ENCODE measurements at regions not wholly inside any gene's neighbourhood (a gene's known extent, or its start where the extent isn't known, plus 50 kb on each side); places are given as distances from the start of the nearest gene placed in this dataset.

DNA sequence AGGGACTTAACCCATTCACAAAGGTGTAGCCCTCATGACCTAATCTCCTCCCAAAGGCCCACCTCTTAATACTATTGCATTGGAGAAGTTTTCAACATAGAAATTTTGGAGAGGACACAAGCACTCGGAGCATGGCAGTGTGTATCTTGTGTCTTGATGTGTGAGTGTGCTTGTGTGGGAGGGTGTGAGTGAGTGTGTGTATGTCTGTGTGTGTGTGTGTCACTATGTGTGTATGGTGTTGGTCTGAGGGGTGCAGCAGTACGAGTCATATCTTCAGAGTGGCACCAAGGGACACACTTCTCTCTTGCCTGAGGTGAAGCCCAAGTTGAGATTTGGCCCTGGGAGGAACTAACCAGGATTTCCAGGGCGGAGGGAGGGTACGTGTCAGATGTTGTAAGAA is 73.7 kb downstream of the NAV1 start:
- H3K27me3 ChIP-seq (ENCODE audit: insufficient read depth, poor library complexity, severe bottlenecking): no peaks in the 10 kb centered on the region
- DNase-seq (ENCODE audit: low read depth in 1 of 2, low spot score in 1 of 2): no peak
- TF ChIP-seq, protein P1, sequence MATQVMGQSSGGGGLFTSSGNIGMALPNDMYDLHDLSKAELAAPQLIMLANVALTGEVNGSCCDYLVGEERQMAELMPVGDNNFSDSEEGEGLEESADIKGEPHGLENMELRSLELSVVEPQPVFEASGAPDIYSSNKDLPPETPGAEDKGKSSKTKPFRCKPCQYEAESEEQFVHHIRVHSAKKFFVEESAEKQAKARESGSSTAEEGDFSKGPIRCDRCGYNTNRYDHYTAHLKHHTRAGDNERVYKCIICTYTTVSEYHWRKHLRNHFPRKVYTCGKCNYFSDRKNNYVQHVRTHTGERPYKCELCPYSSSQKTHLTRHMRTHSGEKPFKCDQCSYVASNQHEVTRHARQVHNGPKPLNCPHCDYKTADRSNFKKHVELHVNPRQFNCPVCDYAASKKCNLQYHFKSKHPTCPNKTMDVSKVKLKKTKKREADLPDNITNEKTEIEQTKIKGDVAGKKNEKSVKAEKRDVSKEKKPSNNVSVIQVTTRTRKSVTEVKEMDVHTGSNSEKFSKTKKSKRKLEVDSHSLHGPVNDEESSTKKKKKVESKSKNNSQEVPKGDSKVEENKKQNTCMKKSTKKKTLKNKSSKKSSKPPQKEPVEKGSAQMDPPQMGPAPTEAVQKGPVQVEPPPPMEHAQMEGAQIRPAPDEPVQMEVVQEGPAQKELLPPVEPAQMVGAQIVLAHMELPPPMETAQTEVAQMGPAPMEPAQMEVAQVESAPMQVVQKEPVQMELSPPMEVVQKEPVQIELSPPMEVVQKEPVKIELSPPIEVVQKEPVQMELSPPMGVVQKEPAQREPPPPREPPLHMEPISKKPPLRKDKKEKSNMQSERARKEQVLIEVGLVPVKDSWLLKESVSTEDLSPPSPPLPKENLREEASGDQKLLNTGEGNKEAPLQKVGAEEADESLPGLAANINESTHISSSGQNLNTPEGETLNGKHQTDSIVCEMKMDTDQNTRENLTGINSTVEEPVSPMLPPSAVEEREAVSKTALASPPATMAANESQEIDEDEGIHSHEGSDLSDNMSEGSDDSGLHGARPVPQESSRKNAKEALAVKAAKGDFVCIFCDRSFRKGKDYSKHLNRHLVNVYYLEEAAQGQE (IDR thresholded peaks at IDR 0.05; ENCODE audit: insufficient replicate concordance, low read depth): no peak
- TF ChIP-seq, protein P2, sequence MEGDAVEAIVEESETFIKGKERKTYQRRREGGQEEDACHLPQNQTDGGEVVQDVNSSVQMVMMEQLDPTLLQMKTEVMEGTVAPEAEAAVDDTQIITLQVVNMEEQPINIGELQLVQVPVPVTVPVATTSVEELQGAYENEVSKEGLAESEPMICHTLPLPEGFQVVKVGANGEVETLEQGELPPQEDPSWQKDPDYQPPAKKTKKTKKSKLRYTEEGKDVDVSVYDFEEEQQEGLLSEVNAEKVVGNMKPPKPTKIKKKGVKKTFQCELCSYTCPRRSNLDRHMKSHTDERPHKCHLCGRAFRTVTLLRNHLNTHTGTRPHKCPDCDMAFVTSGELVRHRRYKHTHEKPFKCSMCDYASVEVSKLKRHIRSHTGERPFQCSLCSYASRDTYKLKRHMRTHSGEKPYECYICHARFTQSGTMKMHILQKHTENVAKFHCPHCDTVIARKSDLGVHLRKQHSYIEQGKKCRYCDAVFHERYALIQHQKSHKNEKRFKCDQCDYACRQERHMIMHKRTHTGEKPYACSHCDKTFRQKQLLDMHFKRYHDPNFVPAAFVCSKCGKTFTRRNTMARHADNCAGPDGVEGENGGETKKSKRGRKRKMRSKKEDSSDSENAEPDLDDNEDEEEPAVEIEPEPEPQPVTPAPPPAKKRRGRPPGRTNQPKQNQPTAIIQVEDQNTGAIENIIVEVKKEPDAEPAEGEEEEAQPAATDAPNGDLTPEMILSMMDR (IDR thresholded peaks at IDR 0.05; ENCODE audit: insufficient read depth, low read length): no peak
- TF ChIP-seq POLR2AphosphoS5 (IDR thresholded peaks at IDR 0.05; ENCODE audit: low read depth) (no peak), SPI1 (IDR thresholded peaks at IDR 0.05; ENCODE audit: borderline replicate concordance, low read depth) (no peak), GABPA (IDR thresholded peaks at IDR 0.05; ENCODE audit: low read depth) (no peak)
- no peak overlapping the region for H3K4me3 ChIP-seq (replicated peaks; ENCODE audit: insufficient read depth, low read length)
- H3K27ac ChIP-seq (replicated peaks): no peak overlapping the region

DNA sequence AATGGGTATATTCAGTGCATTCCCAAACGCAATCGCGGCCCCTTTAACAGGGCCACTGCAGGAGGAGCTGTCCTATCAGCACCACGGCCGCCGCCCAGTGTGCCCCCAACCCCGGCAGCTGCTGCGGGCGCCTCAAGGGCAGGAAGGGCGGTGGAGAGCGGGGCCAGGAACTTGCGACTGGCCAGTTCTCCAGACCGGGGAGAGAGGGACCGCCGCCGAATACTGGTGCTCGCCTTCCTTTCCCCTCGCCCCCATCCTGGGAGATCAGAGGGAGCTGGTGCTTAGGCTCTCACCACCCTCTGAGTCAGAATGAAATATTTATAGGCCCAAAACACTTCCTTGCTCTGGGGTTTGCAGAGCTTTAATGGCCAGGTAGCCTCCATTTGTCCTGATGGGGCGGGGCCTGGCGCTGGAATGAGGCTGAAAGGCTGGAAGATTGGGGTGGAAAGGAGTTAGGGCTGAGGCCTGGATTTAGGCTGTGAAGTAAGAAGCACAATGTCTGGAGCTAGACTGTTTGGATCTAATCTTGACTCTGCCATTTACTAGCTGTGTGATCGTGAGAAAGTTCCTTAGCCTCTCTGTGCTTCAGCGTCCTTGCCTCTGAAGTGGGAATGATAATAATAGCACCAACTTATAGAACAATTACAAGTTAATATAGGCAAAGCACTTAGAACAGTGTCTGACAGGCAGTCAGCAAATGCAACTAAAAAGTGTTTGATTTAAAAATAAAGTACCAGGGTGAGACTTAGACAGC is 75.5 kb downstream of the NAV1 start:
- DNase-seq (ENCODE audit: low read depth in 1 of 2, low spot score in 1 of 2): no peak
- Histone ChIP-seq H3K27me3 (ENCODE audit: insufficient read depth, poor library complexity, severe bottlenecking) (no peaks in the 10 kb centered on the region), H3K27ac (replicated peaks) (no peak overlapping the region), H3K4me3 (replicated peaks; ENCODE audit: insufficient read depth, low read length) (no peak overlapping the region)
- TF ChIP-seq SPI1 (IDR thresholded peaks at IDR 0.05; ENCODE audit: borderline replicate concordance, low read depth): no peak
- TF ChIP-seq, protein P1 (IDR thresholded peaks at IDR 0.05; ENCODE audit: insufficient replicate concordance, low read depth): peak; percentile 91

DNA sequence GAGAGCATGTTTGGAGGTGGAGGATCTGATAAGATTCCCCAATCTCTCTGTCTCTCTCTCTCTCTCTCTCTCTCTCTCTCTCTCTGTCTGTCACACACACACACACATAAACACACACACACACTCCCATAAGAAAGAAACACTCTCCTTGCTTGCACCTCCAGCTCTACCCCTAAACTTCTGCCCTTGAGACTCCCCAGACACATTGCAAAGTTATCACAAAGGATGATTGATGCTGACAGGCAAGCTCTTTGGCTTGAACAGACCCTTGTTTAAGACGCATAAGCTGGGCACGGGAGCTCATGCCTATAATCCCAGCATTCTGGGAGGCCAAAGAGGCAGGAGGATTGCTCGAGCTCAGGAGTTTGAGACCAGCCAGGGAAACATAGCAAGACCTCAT is 78.2 kb downstream of the NAV1 start:
- DNase-seq (ENCODE audit: low read depth in 1 of 2, low spot score in 1 of 2): no peak
- H3K27ac ChIP-seq (replicated peaks): no peak overlapping the region
- TF ChIP-seq, protein P2 (IDR thresholded peaks at IDR 0.05; ENCODE audit: insufficient read depth, low read length): no peak
- TF ChIP-seq, protein P1 (IDR thresholded peaks at IDR 0.05; ENCODE audit: insufficient replicate concordance, low read depth): no peak
- no peak for TF ChIP-seq GABPA (IDR thresholded peaks at IDR 0.05; ENCODE audit: low read depth)
- TF ChIP-seq SPI1 (IDR thresholded peaks at IDR 0.05; ENCODE audit: borderline replicate concordance, low read depth): no peak
- no peak for TF ChIP-seq POLR2AphosphoS5 (IDR thresholded peaks at IDR 0.05; ENCODE audit: low read depth)

More for the DNA sequence above, 78.2 kb downstream of the NAV1 start:
- Histone ChIP-seq H3K4me3 (replicated peaks; ENCODE audit: insufficient read depth, low read length) (no peak overlapping the region), H3K27me3 (ENCODE audit: insufficient read depth, poor library complexity, severe bottlenecking) (peaks cover 2% of the 10 kb centered on the region)

Measured in HL-60 (cell line).